K562 (cell line): ENCODE measurements at regions not wholly inside any gene's neighbourhood (a gene's known extent, or its start where the extent isn't known, plus 50 kb on each side); places are given as distances from the start of the nearest gene placed in this dataset.

Experiments
- ATAC-seq: fragments of 200-7000 bp; cut with Tn5 transposase; 3 replicates; pipeline ENCODE4 v1.9.1; 2020; ENCODE audit warnings: moderate library complexity
- BruUV-seq: library from RNA; stranded (reverse); fragments of 400-500 nt; replicated peaks from 2 replicates; lab custom pipeline; 2021; lab: Mats Ljungman, UMichigan
- CTCF ChIA-PET: fragments of 300-600 bp; formaldehyde crosslinking; extraction: SDS; loops from one replicate; lab custom pipeline; 2021; ENCODE audit warnings: low intra/inter-chr PET ratio; lab: Yijun Ruan, JAX
- POLR2A ChIA-PET: fragments of 300-600, 350-650 bp; sonication (Branson Sonifier 250); formaldehyde crosslinking; extraction: SDS; loops from one replicate; lab custom pipeline; 2021; ENCODE audit warnings: antibody characterized with exemption, inconsistent platforms; lab: Yijun Ruan, JAX
- DNase-seq, 4 experiments: peaks; one replicate each; pipeline versions ENCODE4 v3.0.0 to v3.0.0-alpha.2; 2011 to 2018; ENCODE audit warnings: low spot score in 3 of 4, mixed read lengths in 3 of 4; ENCODE audit errors: extremely low read depth in 1 of 4
- FAIRE-seq: peaks from 2 replicates; lab custom pipeline; 2011; peaks lifted over from hg19 to GRCh38; lab: Jason Lieb, UNC
- H2AFZ ChIP-seq: 2 replicates; pipeline ENCODE4 v1.6.0; 2011; ENCODE audit warnings: low read depth, low read length, control low read depth, inconsistent platforms
- H3K27ac ChIP-seq: fragments of 200-600 bp; 3 replicates; pipeline ENCODE4 v1.8.0; 2011; ENCODE audit warnings: low read depth, mild to moderate bottlenecking, control low read depth, inconsistent platforms, low read length, moderate library complexity, mixed read lengths; ENCODE audit errors: extremely low read depth
- H3K27me3 ChIP-seq, 2 experiments: fragments of 300-600 bp in 1 of 2; 2 replicates in 1 of 2; 3 replicates in 1 of 2; pipeline versions ENCODE4 v1.6.0 to v1.8.0; 2011; ENCODE audit warnings: inconsistent platforms in 2 of 2, low read length in 2 of 2, mild to moderate bottlenecking in 1 of 2, mixed read lengths in 1 of 2, moderate library complexity in 1 of 2; ENCODE audit not compliant: control insufficient read depth in 2 of 2, insufficient read depth in 2 of 2
- H3K36me3 ChIP-seq: fragments of 300-600 bp; 3 replicates; pipeline ENCODE4 v1.8.0; 2011; ENCODE audit warnings: mild to moderate bottlenecking, low read length, inconsistent platforms; ENCODE audit not compliant: control insufficient read depth, insufficient read depth
- H3K4me1 ChIP-seq, 2 experiments: fragments of 200-600 bp in 1 of 2; replicated peaks in 1 of 2; 2 replicates in 1 of 2; 3 replicates in 1 of 2; pipeline versions ENCODE4 v1.5.1 to v1.8.0; 2011; ENCODE audit warnings: inconsistent platforms in 2 of 2, low read length in 2 of 2, mild to moderate bottlenecking in 1 of 2, mixed read lengths in 1 of 2, moderate library complexity in 1 of 2; ENCODE audit not compliant: control insufficient read depth in 2 of 2, insufficient read depth in 2 of 2
- H3K4me2 ChIP-seq: 2 replicates; pipeline ENCODE4 v1.6.1; 2011; ENCODE audit warnings: low read length, control low read depth, inconsistent platforms, mixed read lengths; ENCODE audit not compliant: insufficient read depth
- H3K4me3 ChIP-seq: fragments of 200-600 bp; sonication (generic), shearing (Covaris generic); 2 replicates; pipeline ENCODE4 v1.5.1; 2016; ENCODE audit warnings: control low read depth, inconsistent platforms
- H3K79me2 ChIP-seq: fragments of 200-600 bp; 3 replicates; pipeline ENCODE4 v1.8.0; 2011; ENCODE audit warnings: low read length, inconsistent platforms; ENCODE audit not compliant: control insufficient read depth, insufficient read depth
- H3K9ac ChIP-seq, 2 experiments: 2 replicates each; pipeline versions ENCODE4 v1.6.0 to v1.6.1; 2011; ENCODE audit warnings: low read depth in 2 of 2, low read length in 2 of 2, control low read depth in 1 of 2, inconsistent platforms in 1 of 2, mild to moderate bottlenecking in 1 of 2, mixed read lengths in 1 of 2; ENCODE audit not compliant: insufficient read depth in 1 of 2
- H3K9me1 ChIP-seq: one replicate; pipeline ENCODE4 v1.6.0; 2011; ENCODE audit warnings: inconsistent platforms, mild to moderate bottlenecking, low read length, moderate library complexity; ENCODE audit not compliant: control insufficient read depth, insufficient read depth
- H3K9me3 ChIP-seq: replicated peaks from 2 replicates; pipeline ENCODE4 v1.5.1; 2011; ENCODE audit warnings: low read depth, low read length, inconsistent platforms; ENCODE audit not compliant: control insufficient read depth, insufficient read depth
- H4K20me1 ChIP-seq: replicated peaks from 2 replicates; pipeline ENCODE4 v1.6.1; 2011; ENCODE audit warnings: low read length, inconsistent platforms, mixed read lengths; ENCODE audit not compliant: control insufficient read depth, insufficient read depth
- DMBX1 ChIP-seq: fragments of 250-450 bp; sonication (Bioruptor Pico); IDR thresholded peaks from 2 replicates; pipeline ENCODE4 v1.8.0; 2022; ENCODE audit warnings: inconsistent platforms, mild to moderate bottlenecking, moderate library complexity, borderline replicate concordance
- NR1H2 ChIP-seq: sonication (generic); formaldehyde crosslinking; IDR thresholded peaks from 2 replicates; pipeline ENCODE4 v1.4.0; 2020; ENCODE audit warnings: mild to moderate bottlenecking, missing genetic modification reagents
- RBM39 ChIP-seq: fragments of 200-400 bp; formaldehyde crosslinking; optimal IDR thresholded peaks from 2 replicates; pipeline ENCODE3; 2018; ENCODE audit warnings: low read depth, low read length
- TOE1 ChIP-seq, 2 experiments: fragments of 450-650 bp in 1 of 2; sonication (generic) in 1 of 2; formaldehyde crosslinking in 1 of 2; IDR thresholded peaks; 2 replicates each; pipeline versions ENCODE4 v1.7.1 to v1.8.0; 2016 to 2022; ENCODE audit warnings: borderline replicate concordance in 2 of 2, mild to moderate bottlenecking in 2 of 2, antibody characterized with exemption in 1 of 2, inconsistent platforms in 1 of 2, low read depth in 1 of 2, missing genetic modification reagents in 1 of 2, moderate library complexity in 1 of 2
- YY1 ChIP-seq, 3 experiments: IDR thresholded peaks; 2 replicates each; pipeline ENCODE4 v1.6.1; 2011; ENCODE audit warnings: low read length in 2 of 3, mild to moderate bottlenecking in 2 of 3, moderate library complexity in 2 of 3, borderline replicate concordance in 1 of 3, control low read depth in 1 of 3, low read depth in 1 of 3; ENCODE audit not compliant: insufficient read depth in 3 of 3, insufficient replicate concordance in 2 of 3, control insufficient read depth in 1 of 3, insufficient read length in 1 of 3; ENCODE audit errors: extremely low read depth in 1 of 3
- ZSCAN29 ChIP-seq: fragments of 450-650 bp; IDR thresholded peaks from 2 replicates; pipeline ENCODE4 v1.6.1; 2017
- WGBS: fragments of 100-300 bp; shearing (Covaris generic); methylation state at CpG from one replicate; pipeline ENCODE4 v1.1.6; 2016; ENCODE audit warnings: low coverage, mixed read lengths; ENCODE audit not compliant: insufficient coverage; ENCODE audit errors: missing lambda C conversion rate; 5-methylcytosine and 5-hydroxymethylcytosine counted together
- in situ Hi-C: fragments of 300-500 bp; cut with MboI; formaldehyde crosslinking; loops from 4 replicates; pipeline ENCODE4 v1.15.0; 2018; ENCODE audit warnings: inconsistent platforms, mixed read lengths
- intact Hi-C: fragments of 100-400 bp; cut with micrococcal nuclease; formaldehyde crosslinking; loops from 2 replicates; pipeline ENCODE4 v1.14.2; 2022
- TF ChIP-seq, protein P1 (sequence below): fragments of 450-650 bp; IDR thresholded peaks from 2 replicates; pipeline ENCODE4 v1.6.1; 2017; ENCODE audit warnings: antibody characterized with exemption, mild to moderate bottlenecking
- TF ChIP-seq, protein P2 (sequence below): sonication (generic); formaldehyde crosslinking; IDR thresholded peaks from 2 replicates; pipeline ENCODE4 v1.8.0; 2022; ENCODE audit warnings: missing genetic modification reagents, mild to moderate bottlenecking, moderate library complexity, borderline replicate concordance
- TF ChIP-seq, protein P3 (sequence below): fragments of 150-350 bp; IDR thresholded peaks from 2 replicates; pipeline ENCODE4 v1.6.1; 2014; ENCODE audit warnings: low read depth, mild to moderate bottlenecking, low read length, borderline replicate concordance
- TF ChIP-seq, protein P4 (sequence below): sonication (generic); formaldehyde crosslinking; IDR thresholded peaks from 2 replicates; pipeline ENCODE4 v1.8.0; 2022; ENCODE audit warnings: mild to moderate bottlenecking, missing genetic modification reagents

DNA sequence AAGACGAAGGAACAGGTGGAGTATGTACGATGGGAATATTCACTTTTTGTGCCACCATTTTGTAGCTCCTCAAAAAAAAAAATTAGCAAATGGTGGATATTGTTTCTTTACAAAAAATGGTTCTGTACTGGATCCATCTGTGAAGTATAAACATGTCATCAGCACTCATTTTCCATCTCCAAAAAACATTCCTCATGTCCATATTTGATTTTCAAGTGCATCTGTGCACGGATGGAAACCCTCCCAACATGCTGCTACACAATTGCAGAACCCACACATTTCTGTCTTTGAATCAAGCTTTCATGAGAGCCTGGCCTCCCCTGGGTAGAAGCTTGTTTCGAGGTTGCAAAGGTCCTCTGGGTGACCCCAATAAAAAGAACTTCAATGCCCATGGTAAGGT lies 59.6 kb upstream of the ZEB2 start:
- Histone ChIP-seq H3K36me3 (no peaks in the 10 kb centered on the region), H3K27ac (peak overlapping the region; percentile 100), H3K79me2 (no peaks in the 10 kb centered on the region; the same call in 2 of the 3 replicates), H3K9ac (peak overlapping the region in 1 of 2 experiments; percentile 59; a peak in 1 of 4 replicates), H2AFZ (peak overlapping the region; percentile 87), H3K4me3 (no peak overlapping the region), H3K4me2 (peak overlapping the region; percentile 24; the same call in 1 of the 2 replicates), H3K9me3 (no peaks in the 10 kb centered on the region), H3K27me3 (no peaks in the 10 kb centered on the region), H3K9me1 (peaks cover 3% of the 10 kb centered on the region), H4K20me1 (no peaks in the 10 kb centered on the region), H3K4me1 (peaks cover 4 to 49% of the 10 kb centered on the region in 2 experiments)
- ChIA-PET POLR2A (interaction anchor here (1.0 to 1.8 kb wide), 5 partner anchors 9 to 58 kb away, joined by 3 to 8 read pairs (median 5); no protein-coding TSS in a partner anchor), CTCF (no interaction called here)
- BruUV-seq, result no TSS peak
- DNase-seq (no peak), FAIRE-seq (no peak), ATAC-seq (no peak)
- in situ Hi-C loops, result no loop called here
- intact Hi-C loops, result no loop called here
- 76% methylated on average over 4 of the region's 4 CpGs for WGBS
- TF ChIP-seq, protein P1, sequence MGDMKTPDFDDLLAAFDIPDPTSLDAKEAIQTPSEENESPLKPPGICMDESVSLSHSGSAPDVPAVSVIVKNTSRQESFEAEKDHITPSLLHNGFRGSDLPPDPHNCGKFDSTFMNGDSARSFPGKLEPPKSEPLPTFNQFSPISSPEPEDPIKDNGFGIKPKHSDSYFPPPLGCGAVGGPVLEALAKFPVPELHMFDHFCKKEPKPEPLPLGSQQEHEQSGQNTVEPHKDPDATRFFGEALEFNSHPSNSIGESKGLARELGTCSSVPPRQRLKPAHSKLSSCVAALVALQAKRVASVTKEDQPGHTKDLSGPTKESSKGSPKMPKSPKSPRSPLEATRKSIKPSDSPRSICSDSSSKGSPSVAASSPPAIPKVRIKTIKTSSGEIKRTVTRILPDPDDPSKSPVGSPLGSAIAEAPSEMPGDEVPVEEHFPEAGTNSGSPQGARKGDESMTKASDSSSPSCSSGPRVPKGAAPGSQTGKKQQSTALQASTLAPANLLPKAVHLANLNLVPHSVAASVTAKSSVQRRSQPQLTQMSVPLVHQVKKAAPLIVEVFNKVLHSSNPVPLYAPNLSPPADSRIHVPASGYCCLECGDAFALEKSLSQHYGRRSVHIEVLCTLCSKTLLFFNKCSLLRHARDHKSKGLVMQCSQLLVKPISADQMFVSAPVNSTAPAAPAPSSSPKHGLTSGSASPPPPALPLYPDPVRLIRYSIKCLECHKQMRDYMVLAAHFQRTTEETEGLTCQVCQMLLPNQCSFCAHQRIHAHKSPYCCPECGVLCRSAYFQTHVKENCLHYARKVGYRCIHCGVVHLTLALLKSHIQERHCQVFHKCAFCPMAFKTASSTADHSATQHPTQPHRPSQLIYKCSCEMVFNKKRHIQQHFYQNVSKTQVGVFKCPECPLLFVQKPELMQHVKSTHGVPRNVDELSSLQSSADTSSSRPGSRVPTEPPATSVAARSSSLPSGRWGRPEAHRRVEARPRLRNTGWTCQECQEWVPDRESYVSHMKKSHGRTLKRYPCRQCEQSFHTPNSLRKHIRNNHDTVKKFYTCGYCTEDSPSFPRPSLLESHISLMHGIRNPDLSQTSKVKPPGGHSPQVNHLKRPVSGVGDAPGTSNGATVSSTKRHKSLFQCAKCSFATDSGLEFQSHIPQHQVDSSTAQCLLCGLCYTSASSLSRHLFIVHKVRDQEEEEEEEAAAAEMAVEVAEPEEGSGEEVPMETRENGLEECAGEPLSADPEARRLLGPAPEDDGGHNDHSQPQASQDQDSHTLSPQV, result 0 out of 2 replicates have a peak, but pooled peaks have one; percentile 38
- TF ChIP-seq YY1 (IDR thresholded peaks at IDR 0.05; ENCODE audit: borderline replicate concordance in 1 of 3, control insufficient read depth in 1 of 3, extremely low read depth in 1 of 3, insufficient read depth in 3 of 3, insufficient read length in 1 of 3, insufficient replicate concordance in 2 of 3, low read depth in 1 of 3, low read length in 2 of 3) (peak in 1 of 3 experiments; percentile 54), RBM39 (no peak), DMBX1 (CRISPR knock-in tag) (0 out of 2 replicates have a peak, but pooled peaks have one; percentile 36), ZSCAN29 (no peak), TOE1 (IDR thresholded peaks at IDR 0.05; ENCODE audit: borderline replicate concordance) (no peak), TOE1 (CRISPR knock-in tag; IDR thresholded peaks at IDR 0.05; ENCODE audit: borderline replicate concordance, low read depth) (no peak), NR1H2 (no peak)
- TF ChIP-seq, protein P2, sequence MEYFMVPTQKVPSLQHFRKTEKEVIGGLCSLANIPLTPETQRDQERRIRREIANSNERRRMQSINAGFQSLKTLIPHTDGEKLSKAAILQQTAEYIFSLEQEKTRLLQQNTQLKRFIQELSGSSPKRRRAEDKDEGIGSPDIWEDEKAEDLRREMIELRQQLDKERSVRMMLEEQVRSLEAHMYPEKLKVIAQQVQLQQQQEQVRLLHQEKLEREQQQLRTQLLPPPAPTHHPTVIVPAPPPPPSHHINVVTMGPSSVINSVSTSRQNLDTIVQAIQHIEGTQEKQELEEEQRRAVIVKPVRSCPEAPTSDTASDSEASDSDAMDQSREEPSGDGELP (CRISPR knock-in tag), result no peak
- TF ChIP-seq, protein P3, sequence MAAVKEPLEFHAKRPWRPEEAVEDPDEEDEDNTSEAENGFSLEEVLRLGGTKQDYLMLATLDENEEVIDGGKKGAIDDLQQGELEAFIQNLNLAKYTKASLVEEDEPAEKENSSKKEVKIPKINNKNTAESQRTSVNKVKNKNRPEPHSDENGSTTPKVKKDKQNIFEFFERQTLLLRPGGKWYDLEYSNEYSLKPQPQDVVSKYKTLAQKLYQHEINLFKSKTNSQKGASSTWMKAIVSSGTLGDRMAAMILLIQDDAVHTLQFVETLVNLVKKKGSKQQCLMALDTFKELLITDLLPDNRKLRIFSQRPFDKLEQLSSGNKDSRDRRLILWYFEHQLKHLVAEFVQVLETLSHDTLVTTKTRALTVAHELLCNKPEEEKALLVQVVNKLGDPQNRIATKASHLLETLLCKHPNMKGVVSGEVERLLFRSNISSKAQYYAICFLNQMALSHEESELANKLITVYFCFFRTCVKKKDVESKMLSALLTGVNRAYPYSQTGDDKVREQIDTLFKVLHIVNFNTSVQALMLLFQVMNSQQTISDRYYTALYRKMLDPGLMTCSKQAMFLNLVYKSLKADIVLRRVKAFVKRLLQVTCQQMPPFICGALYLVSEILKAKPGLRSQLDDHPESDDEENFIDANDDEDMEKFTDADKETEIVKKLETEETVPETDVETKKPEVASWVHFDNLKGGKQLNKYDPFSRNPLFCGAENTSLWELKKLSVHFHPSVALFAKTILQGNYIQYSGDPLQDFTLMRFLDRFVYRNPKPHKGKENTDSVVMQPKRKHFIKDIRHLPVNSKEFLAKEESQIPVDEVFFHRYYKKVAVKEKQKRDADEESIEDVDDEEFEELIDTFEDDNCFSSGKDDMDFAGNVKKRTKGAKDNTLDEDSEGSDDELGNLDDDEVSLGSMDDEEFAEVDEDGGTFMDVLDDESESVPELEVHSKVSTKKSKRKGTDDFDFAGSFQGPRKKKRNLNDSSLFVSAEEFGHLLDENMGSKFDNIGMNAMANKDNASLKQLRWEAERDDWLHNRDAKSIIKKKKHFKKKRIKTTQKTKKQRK, result no peak
- TF ChIP-seq, protein P4, sequence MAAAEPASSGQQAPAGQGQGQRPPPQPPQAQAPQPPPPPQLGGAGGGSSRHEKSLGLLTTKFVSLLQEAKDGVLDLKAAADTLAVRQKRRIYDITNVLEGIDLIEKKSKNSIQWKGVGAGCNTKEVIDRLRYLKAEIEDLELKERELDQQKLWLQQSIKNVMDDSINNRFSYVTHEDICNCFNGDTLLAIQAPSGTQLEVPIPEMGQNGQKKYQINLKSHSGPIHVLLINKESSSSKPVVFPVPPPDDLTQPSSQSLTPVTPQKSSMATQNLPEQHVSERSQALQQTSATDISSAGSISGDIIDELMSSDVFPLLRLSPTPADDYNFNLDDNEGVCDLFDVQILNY (CRISPR knock-in tag), result no peak
